ENCODE measurements at regions not wholly inside any gene's neighbourhood (a gene's known extent, or its start where the extent isn't known, plus 50 kb on each side); places are given as distances from the start of the nearest gene placed in this dataset.

DNA sequence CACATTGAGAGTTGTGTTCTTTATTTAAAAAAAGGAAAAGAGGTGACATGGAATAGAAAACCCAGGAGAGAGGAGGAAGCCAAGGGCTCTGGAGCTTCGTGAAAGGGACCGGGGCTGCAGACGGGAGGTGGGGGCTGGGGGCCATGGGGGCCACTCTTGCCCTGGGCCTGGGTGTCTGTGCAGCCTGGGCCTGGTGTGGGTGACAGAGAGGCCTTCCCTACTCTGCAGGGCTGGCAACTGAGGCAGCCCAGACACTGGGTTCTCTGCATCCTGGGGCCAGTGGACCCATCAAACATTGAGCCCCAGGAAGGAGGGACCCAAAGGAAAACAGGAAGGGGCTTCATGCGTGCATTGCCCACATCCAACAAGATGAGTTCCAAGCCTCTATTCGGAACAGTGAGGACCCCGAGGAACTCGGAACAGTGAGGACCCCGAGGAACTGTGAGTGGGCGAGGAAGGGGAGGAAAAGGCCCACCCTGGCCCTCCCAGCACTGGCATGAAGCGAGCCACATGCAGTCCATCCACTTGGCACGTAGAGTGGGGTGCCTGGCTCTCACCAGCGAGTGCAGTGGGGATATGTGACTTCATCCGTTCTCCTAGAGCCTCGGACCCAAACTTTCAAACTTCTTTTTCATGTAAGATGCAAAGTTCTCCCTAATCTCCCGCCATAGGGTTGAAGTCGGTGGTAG, 1121.6 kb downstream of the BRD1 start:
- Histone ChIP-seq H3K4me1 (ENCODE audit: control insufficient read depth, insufficient read depth, low read length) (no peaks in the 10 kb centered on the region), H3K4me3 (ENCODE audit: low read length) (no peak overlapping the region), H3K27me3 (ENCODE audit: control insufficient read depth, insufficient read depth, low read length) (no peaks in the 10 kb centered on the region), H3K27ac (ENCODE audit: low read depth, low read length) (no peak overlapping the region), H3K36me3 (ENCODE audit: control insufficient read depth, insufficient read depth, low read length) (no peaks in the 10 kb centered on the region), H3K9ac (ENCODE audit: low read length) (no peak overlapping the region)

DNA sequence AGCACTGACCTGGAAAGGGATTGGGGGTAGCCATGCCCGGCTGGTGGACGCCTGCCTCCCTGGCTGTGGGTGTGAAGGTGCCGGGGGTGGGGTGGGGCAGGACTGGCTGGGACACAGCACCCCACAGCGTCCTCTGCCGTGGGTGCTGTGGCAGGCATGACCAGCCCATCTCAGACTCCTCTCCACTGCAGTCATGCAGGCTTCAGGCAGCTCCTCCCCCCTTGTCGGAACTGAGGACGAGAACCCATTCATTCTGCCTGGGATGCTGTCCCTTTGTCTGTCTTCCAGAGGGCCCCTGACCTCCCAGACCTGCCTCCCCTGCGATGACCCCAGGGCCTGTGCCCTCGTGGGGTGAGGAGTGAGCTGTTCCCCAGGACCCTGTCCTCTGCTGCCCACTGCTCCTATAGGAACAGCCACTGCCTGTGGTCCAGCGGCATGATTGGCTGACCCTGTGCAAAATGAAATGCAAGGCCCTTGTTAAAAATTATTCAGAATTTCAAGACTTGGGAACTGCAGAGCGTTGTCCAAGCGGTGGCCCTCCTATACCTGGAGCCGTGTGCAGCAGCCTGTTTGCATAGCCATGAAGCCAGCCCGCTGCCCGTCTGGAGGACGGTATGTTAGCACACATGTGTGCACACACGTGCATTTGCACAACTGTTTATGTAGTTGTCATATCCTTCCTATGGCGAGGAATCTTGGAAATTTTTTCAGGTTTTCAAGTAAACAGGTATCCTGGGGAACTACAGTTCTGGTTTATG, 1122.3 kb downstream of the BRD1 start:
- Histone ChIP-seq H3K27me3 (ENCODE audit: control insufficient read depth, insufficient read depth, low read length) (no peaks in the 10 kb centered on the region), H3K9ac (ENCODE audit: low read length) (no peak overlapping the region), H3K36me3 (ENCODE audit: control insufficient read depth, insufficient read depth, low read length) (no peaks in the 10 kb centered on the region), H3K27ac (ENCODE audit: low read depth, low read length) (no peak overlapping the region), H3K4me3 (ENCODE audit: low read length) (no peak overlapping the region), H3K4me1 (ENCODE audit: control insufficient read depth, insufficient read depth, low read length) (no peaks in the 10 kb centered on the region)

DNA sequence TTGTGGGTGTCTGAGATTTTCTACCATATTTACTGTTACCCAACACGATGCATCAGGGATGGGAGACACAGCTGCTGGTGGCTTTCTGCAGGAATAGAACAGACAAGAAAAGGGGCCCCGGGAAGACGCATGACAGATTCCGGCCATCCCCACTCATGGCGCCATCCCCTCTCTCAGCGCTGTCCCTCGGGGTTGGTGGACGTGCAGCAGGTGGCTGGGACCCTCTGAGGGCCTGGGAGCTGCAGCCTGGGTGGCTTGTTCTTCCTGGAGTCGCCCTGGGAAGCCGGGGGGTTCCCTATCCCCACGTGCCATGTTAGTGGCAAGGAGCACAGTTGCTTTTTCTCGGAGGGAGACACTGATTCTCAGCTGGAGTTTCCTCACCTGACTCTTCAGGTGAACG, 1123.3 kb downstream of the BRD1 start:
- Histone ChIP-seq H3K36me3 (ENCODE audit: control insufficient read depth, insufficient read depth, low read length) (no peaks in the 10 kb centered on the region), H3K4me1 (ENCODE audit: control insufficient read depth, insufficient read depth, low read length) (no peaks in the 10 kb centered on the region), H3K27me3 (ENCODE audit: control insufficient read depth, insufficient read depth, low read length) (no peaks in the 10 kb centered on the region), H3K27ac (ENCODE audit: low read depth, low read length) (no peak overlapping the region), H3K4me3 (ENCODE audit: low read length) (no peak overlapping the region), H3K9ac (ENCODE audit: low read length) (no peak overlapping the region)

DNA sequence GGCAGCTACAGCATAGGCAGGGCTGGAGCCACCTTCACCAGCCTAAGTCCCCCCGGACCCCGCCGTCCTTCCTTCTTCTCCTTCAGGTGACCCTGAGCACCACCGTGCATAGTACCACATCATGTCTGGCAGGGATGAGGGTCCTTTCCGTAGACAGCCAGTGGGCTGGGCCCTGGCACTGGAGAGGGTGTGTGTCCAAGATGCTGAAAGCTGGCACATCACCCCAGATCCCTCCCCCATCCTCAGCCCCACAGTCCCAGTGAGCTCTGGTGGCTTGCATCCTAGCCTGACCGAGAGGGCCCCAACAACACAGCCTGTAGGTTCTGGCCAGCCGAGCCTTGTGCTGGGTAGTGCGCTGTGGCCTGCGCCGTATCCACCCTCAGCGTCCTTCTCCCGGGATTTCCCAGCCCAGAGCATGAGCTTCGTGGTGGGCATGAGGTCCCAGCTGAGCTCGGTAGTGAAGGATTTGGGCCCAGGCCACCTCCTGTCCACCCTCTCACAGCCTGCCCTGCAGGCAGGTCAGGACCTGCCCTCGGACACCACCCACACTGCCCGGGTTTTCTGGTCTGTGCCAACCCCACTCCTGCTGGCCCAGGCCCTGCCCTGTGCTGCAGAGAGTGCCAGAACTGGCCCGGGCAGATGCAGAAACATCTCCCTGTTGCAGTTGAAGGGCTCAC, 1124.3 kb downstream of the BRD1 start:
- H3K4me1 ChIP-seq (ENCODE audit: control insufficient read depth, insufficient read depth, low read length), result no peaks in the 10 kb centered on the region
- no peaks in the 10 kb centered on the region for H3K27me3 ChIP-seq (ENCODE audit: control insufficient read depth, insufficient read depth, low read length)
- no peak overlapping the region for H3K9ac ChIP-seq (ENCODE audit: low read length)
- H3K27ac ChIP-seq (ENCODE audit: low read depth, low read length), result no peak overlapping the region
- no peaks in the 10 kb centered on the region for H3K36me3 ChIP-seq (ENCODE audit: control insufficient read depth, insufficient read depth, low read length)
- H3K4me3 ChIP-seq (ENCODE audit: low read length), result no peak overlapping the region

DNA sequence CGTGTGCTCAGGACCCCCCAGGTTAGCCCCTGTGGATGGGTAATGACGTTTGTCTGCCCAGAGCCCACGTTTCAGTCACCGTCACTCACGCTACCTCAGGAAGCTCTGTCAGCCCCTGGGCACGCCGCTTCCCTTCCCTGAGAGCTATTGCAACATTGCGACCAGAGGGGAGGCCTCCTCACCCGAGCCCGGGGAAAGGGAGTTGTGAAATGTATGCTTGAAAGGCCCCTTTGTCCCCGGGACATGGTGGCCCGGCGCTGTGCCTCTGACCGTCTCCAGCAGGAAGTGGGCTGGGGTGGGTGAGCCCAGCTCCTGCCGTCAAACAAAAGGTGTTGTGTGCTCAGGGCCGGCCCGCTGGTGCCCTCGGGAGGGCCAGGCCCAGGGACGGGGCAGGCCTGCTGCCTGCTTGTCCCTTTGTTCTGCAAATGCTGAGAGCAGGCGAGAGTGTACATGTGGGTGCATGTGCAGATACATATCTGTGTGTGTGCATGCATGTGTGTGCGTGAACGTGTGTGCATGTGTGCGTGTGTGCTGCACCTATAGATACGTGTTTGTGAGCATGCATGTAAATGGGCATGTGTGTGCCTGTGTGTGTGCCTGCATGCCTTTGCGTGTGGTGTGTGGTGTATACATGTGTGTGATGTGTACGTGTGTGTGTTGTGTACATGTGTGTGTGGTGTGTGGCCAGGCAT, 1125.0 kb downstream of the BRD1 start:
- Histone ChIP-seq H3K27me3 (ENCODE audit: control insufficient read depth, insufficient read depth, low read length) (no peaks in the 10 kb centered on the region), H3K4me3 (ENCODE audit: low read length) (no peak overlapping the region), H3K4me1 (ENCODE audit: control insufficient read depth, insufficient read depth, low read length) (no peaks in the 10 kb centered on the region), H3K9ac (ENCODE audit: low read length) (no peak overlapping the region), H3K36me3 (ENCODE audit: control insufficient read depth, insufficient read depth, low read length) (no peaks in the 10 kb centered on the region), H3K27ac (ENCODE audit: low read depth, low read length) (peak overlapping the region; percentile 41)

DNA sequence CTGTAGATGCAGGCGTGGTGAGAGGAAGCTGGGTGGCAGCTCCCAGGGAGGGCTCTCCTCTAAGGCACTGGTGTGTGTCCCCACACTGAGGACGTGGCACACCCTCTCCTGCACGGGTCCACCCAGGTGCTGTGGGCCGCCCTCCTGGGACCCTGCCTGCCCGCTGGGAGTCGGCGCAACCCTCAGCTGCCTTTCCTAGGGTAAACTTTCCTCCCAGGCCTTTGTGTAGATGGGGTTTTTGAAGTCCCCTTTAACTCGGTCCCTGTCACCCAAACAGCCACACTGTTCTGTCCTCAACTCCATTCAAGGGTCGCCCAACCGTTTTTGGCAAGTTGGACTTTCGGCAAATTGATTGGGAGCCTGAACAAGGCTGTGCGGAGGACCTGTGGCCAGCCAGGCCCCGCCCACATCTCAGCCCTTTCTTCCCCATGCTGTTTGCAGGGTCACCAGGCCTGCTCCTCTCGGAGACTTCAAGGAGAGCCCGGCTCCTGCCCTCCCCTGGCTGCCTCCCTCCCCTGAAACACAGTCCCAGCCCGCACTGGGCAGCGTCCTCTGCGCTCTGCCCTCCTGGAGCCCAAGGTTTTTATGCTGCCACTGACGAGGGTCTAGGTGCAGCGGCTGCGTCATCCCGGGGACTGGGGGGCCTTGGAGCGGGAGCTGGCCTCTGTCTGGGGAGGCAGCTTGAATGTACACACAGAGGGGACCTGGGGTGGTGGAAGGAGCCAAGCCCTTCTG, 1126.2 kb downstream of the BRD1 start:
- H3K4me1 ChIP-seq (ENCODE audit: control insufficient read depth, insufficient read depth, low read length), result no peaks in the 10 kb centered on the region
- no peaks in the 10 kb centered on the region for H3K36me3 ChIP-seq (ENCODE audit: control insufficient read depth, insufficient read depth, low read length)
- peak overlapping the region; percentile 41 for H3K27ac ChIP-seq (ENCODE audit: low read depth, low read length)
- H3K4me3 ChIP-seq (ENCODE audit: low read length), result no peak overlapping the region
- H3K9ac ChIP-seq (ENCODE audit: low read length), result no peak overlapping the region
- no peaks in the 10 kb centered on the region for H3K27me3 ChIP-seq (ENCODE audit: control insufficient read depth, insufficient read depth, low read length)

DNA sequence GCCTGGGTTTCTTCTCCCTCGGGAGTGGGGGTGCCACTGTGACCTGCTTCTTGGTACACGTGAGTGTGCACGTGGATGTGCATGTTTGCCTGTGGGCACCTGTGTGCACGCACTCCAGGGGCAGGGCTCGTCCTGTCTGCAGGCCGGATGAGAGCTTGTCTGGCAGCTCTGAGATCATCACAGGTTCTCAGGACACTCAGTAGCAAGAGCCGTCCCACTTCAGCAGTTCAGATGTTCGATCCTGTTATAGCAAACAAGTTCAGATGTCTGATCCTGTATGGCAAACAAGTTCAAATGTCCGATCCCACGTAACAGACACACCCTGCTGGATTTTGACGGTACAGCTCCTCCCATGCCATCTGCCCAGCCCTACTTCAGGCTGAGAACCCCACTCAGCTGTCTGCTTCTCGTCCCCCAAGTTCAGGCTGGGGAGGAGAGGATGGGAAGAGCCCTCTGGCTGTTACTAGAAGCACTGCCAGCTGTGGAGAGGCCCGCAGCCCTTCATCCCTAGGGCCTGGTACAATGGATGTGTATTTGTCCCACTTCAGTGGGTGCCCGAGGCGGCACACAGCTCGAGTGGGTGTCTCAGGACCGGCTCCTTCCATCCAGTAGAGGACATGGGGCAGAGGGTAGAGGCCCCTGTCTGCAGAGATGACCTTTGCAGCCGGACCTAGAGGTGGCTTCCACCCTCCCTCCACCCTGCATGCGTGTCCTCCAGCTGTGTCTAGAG, 1126.9 kb downstream of the BRD1 start:
- no peak overlapping the region for H3K9ac ChIP-seq (ENCODE audit: low read length)

DNA sequence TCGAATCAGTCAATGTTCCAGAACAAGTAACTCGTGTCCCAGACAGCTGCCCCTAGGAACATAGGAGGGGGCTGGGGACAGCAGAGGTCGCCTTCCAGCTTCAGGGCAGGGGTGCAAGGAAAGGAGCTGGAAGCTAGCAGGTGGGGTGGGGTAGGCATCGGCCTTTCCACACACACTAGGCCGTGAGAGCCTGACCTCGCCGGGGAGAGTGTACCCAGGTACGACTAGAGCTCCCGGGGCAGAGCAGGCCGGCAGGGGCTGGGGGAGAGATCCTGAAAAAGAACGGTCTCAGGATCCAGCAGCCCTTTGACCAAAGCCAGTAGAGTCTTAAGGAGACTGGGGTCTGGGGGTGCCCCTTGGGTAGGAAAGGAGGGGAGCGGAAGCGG, 1127.5 kb downstream of the BRD1 start:
- no peak overlapping the region for H3K27ac ChIP-seq (ENCODE audit: low read depth, low read length)

More for the DNA sequence above, 1126.9 kb downstream of the BRD1 start:
- H3K4me1 ChIP-seq (ENCODE audit: control insufficient read depth, insufficient read depth, low read length), result no peaks in the 10 kb centered on the region
- H3K36me3 ChIP-seq (ENCODE audit: control insufficient read depth, insufficient read depth, low read length), result no peaks in the 10 kb centered on the region
- H3K27ac ChIP-seq (ENCODE audit: low read depth, low read length), result no peak overlapping the region
- no peaks in the 10 kb centered on the region for H3K27me3 ChIP-seq (ENCODE audit: control insufficient read depth, insufficient read depth, low read length)
- no peak overlapping the region for H3K4me3 ChIP-seq (ENCODE audit: low read length)

DNA sequence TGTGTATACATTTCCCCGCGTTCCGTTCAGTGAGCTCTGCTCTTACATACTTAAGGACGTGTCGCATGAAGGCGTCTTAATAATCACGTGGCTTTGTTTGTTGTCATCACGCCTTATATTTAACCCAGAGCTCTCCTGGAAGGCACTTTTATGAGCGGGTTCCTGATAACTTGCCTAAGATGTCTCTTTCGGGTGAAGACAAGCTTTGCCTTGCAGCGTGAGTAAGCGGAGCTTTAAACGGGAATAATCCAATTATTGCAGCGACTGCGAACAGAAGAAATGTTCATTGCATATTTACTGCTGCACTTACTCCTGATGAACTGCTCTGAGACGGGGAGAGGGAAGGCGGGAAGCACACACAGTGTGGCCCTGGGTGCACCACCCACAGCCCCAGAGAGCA, 1128.2 kb downstream of the BRD1 start:
- Histone ChIP-seq H3K9ac (ENCODE audit: low read length) (no peak overlapping the region), H3K27ac (ENCODE audit: low read depth, low read length) (no peak overlapping the region), H3K4me3 (ENCODE audit: low read length) (no peak overlapping the region), H3K4me1 (ENCODE audit: control insufficient read depth, insufficient read depth, low read length) (no peaks in the 10 kb centered on the region), H3K36me3 (ENCODE audit: control insufficient read depth, insufficient read depth, low read length) (no peaks in the 10 kb centered on the region), H3K27me3 (ENCODE audit: control insufficient read depth, insufficient read depth, low read length) (no peaks in the 10 kb centered on the region)

More for the DNA sequence above, 1127.5 kb downstream of the BRD1 start:
- H3K4me1 ChIP-seq (ENCODE audit: control insufficient read depth, insufficient read depth, low read length), result no peaks in the 10 kb centered on the region
- H3K9ac ChIP-seq (ENCODE audit: low read length), result no peak overlapping the region
- no peaks in the 10 kb centered on the region for H3K36me3 ChIP-seq (ENCODE audit: control insufficient read depth, insufficient read depth, low read length)
- no peak overlapping the region for H3K4me3 ChIP-seq (ENCODE audit: low read length)
- no peaks in the 10 kb centered on the region for H3K27me3 ChIP-seq (ENCODE audit: control insufficient read depth, insufficient read depth, low read length)

DNA sequence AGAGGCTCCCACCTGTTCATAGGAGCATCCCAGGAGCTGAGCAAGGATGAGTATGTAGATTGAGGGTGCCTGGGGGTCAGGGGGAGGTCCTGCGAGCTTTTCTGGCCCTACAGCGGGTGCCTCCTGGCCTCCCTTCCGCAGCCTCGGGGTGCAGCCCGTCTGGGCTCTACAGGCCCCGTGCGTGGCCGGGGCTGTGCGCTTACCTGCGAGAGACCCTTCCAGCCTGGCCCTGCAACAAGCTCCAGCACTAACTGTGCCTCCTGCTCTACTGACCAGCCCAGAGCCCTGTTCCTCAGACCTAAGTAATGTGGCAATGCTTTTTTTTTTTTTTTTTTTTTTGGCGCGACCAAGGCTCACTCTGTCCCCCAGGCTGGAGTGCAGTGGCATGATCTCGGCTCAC, 1129.1 kb downstream of the BRD1 start:
- H3K36me3 ChIP-seq (ENCODE audit: control insufficient read depth, insufficient read depth, low read length), result no peaks in the 10 kb centered on the region
- H3K4me1 ChIP-seq (ENCODE audit: control insufficient read depth, insufficient read depth, low read length), result no peaks in the 10 kb centered on the region
- H3K4me3 ChIP-seq (ENCODE audit: low read length), result no peak overlapping the region
- no peak overlapping the region for H3K27ac ChIP-seq (ENCODE audit: low read depth, low read length)
- no peak overlapping the region for H3K9ac ChIP-seq (ENCODE audit: low read length)
- H3K27me3 ChIP-seq (ENCODE audit: control insufficient read depth, insufficient read depth, low read length), result no peaks in the 10 kb centered on the region

DNA sequence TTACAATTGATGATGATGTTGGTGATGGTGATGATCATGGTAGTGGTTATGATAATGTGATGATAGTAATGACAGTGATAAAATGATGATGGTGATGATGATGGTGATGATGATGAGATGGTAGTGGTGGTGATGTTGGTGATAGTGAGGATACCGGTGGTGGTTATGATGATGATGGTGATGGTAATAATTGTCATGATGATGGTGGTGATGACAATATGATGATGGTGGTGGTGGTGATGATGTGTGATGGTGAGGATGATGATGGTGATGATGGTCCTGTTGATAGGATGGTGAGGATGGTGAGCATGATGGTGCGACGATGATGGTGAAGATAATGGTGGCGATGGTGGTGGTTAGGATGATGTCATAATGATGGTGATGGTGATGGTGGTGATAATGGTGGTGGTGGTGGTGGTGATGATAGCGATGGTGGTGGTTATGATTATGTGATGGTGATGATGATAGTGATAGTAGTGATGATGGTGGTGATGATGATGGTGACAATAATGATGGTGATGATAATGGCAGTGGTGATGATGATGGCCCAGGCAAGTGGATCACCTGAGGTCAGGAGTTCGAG, 1129.9 kb downstream of the BRD1 start:
- no peak overlapping the region for H3K9ac ChIP-seq (ENCODE audit: low read length)
- no peaks in the 10 kb centered on the region for H3K36me3 ChIP-seq (ENCODE audit: control insufficient read depth, insufficient read depth, low read length)
- H3K4me3 ChIP-seq (ENCODE audit: low read length), result no peak overlapping the region
- H3K27me3 ChIP-seq (ENCODE audit: control insufficient read depth, insufficient read depth, low read length), result no peaks in the 10 kb centered on the region
- H3K4me1 ChIP-seq (ENCODE audit: control insufficient read depth, insufficient read depth, low read length), result no peaks in the 10 kb centered on the region
- no peak overlapping the region for H3K27ac ChIP-seq (ENCODE audit: low read depth, low read length)
